COLO668 (cell line): ENCODE measurements at regions not wholly inside any gene's neighbourhood (a gene's known extent, or its start where the extent isn't known, plus 50 kb on each side); places are given as distances from the start of the nearest gene placed in this dataset.
"Not testable (repeated sequence)": the region's sequence is repeated elsewhere in the genome, so short reads cannot be mapped to it uniquely, and the experiment has no call there.

Experiments used
- DNase-seq: peaks from one replicate; lab custom pipeline; 2025; ENCODE audit not compliant: unreplicated experiment; lab: John Stamatoyannopoulos, UW

DNA sequence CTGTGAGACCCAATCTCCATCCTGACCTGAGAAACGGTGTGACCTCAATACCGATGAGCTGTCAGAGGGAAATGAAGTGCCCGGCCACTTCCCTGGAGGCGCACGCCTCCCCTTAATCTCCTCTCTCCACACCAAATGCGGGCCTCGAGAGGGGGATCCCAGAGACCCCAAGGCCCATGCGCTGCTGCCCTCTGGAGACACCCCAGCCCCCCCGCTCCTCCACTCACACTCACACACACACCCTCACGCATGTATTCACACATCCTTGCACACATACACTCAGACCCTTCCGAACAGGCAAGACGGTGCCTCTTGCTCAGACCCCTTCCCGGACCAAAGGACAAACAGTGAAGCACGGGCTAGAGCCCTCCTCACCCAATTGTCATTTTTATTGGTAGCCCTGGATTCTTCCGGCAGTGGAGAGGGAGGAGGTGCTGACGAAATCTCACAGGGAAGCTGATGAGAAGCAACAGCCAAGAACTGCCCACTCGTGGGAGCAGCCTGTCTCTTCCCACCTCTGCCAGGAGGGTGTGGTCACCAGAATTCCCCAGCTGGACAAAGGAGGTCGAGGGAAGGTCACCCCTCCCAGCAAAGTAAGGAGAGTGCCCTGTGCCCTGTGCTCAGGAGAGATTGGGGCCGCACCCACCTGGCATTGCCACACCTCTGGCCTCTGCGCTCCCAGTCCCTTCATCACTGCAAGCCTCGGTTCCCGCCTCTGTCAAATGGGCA is 136.0 kb upstream of the TNRC6C start:
- DNase-seq = no peak

DNA sequence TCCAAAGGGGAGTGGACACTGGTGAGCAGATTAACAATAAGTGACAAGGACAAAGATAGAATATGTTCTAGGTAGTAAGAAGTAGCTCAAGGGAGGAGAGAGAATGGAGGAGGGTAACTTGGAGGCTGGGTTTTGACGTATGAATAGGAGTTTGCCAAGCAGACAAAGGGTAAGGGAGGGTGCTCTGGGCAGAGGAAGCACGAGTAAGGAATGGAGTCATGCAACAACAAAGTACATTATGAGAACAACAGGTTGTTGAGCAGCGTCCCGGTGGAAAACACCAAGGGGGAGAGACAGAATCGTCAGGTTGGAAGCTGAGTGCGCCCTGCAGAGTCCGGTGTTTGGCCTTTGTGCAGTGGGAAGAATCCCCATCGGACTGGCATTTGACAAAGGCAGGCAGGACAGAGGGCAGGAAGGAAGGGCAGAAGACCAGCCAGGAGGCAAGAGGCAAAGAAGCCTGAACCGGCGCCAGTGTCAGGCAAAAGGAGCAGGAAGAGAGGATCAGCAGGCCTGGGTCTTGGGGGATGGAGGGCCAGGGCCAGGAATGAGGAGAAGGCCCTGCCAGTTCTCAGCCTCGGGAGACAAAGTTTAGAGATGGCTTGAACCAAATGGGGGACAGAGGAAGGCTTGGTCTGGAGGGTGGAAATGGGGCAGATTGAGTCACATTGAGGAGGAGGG is 134.3 kb upstream of the TNRC6C start:
- DNase-seq = no peak

DNA sequence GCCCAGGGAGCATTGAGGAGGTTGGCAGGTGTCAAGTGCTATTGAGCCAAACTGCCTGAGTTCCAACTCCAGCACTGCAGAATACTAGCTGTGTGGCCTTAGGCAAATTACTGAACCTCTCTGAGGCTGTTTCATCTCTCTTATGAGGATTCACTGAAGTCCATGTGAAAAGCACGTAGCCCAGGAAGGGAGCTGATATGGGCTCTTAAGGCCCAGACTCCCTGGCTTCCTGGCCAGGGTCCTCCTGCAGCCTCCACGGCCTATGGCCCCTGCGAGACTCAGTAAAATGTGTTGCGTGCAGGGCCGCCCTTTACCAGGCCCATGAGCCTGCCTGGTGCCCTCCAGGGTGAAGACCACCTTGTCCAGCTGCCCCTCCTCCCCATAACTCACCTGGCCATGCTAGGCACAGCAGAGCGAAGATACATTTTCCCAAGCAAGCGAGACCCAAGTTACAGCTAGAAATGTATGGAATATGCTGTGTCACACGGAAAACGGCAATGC is 133.7 kb upstream of the TNRC6C start:
- DNase-seq = no peak

DNA sequence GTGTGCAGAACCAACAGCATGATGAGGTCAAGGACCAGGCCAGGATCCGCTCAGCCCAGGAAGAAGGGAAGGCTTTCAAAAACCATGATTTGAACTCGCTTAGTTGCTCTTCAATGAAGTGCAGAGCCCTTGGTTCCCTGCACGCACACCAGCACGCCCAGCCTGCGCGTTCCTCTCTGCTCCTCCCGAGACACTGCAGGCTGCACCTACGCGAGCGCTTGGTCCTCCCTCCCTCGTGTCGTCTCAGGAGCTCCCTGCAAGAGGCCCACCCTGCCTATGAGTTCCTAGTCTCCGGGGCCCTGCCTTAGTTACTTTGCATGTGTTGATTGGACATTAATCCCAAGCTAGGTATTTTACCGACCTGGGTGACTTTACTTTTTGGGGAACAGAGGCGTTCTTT is 132.9 kb upstream of the TNRC6C start:
- no peak for DNase-seq

DNA sequence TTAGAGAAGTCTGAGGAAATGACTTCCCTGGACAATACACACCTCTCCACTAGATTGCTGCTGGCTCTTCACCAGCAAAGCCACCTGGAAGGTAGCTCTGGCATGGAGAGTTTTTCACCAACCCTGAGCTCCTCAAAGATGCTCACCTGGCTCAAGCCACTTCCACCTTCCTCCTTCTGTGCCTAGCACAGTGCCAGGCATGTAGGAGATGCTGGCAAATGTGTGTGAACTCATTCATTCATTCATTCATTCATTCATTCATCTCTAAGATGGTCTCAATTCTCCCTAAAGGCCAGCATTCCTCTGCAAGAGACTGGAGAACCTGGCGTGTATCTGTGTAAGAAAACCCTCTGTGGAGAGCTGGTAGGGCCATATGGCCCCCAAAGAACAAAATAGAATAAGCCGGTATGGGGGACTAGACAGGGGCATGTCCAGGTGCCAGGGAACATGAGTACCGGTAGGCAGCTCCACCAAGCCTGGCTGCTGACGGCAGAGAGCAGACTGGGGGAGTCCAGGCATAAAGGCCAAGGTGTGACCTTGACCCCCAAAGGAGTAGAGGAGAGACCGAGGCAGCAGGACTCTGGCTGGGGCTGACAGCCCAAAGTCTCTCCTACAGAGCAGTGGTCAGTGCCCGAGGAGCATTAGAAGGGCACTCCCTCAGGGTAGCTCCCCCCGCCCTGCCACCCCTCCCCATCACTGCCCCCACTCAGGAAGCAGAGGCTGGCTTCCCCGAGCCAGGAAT is 132.2 kb upstream of the TNRC6C start:
- no peak for DNase-seq

DNA sequence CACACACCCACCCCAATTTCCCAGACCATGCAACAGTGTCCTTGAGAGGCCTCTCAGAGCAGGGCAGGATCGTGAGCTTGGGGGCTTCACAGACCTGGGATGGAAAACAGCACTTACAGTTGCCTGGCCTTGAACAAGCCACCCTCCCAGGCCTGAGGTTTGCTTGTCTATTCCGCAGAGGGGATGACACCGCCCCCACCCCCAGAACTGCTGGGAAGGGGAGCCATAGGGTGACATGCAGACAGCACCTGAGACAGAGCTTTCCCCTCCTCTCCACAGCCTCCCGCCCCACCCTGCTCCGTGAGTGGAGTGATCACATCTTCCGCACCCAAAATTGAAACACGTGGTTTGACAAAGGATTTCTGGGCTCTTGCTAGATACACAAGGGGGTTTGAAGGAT is 131.5 kb upstream of the TNRC6C start:
- no peak for DNase-seq

DNA sequence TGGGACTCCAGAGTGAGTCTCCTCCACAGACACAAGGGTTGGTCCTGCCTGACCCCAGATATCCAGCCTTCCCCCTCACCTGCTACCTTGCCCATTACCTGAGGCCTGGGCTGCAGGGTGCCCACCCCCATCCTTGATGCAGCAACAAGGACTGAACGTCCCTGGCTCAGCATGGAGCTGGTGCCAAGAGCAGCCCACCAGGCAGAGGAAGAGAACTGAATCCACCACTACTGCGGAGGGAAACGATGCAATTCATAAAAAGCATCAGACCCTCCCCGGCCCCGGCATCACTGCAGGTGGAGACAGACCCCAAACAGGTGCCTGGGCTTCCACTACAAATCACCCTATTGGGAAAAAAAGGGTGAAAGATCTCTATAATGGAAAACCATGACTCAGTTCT is 131.0 kb upstream of the TNRC6C start:
- no peak for DNase-seq

DNA sequence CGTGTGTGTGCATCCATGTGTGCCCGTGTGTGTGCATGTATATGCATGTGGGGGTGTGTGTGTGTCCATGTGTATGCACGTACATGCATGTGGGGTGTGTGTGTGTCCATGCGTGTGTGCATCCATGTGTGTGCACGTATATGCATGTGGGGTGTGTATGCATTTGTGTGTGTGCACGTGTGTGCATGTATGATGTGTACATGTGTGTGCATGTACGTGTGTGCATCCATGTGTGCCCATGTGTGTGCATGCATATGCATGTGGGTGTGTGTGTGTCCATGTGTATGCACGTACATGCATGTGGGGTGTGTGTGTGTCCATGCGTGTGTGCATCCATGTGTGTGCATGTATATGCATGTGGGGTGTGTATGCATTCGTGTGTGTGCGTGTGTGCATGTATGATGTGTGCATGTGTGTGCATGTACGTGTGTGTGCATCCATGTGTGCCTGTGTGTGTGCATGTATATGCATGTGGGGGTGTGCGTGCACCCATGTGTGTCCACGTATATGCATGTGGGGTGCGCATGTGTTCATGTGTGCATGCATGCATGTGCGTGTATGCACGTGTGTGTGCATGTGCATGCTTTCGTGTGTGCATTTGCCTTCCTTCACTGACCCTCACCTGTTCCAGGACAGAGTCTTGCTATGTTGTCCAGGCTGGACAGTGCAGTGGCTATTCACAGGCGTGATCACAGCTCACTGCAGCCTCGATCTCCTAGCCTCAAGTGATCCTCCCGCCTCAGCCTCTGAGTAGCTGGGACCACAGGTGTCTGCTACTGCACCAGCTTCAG is 129.6 kb upstream of the TNRC6C start:
- no peak for DNase-seq

DNA sequence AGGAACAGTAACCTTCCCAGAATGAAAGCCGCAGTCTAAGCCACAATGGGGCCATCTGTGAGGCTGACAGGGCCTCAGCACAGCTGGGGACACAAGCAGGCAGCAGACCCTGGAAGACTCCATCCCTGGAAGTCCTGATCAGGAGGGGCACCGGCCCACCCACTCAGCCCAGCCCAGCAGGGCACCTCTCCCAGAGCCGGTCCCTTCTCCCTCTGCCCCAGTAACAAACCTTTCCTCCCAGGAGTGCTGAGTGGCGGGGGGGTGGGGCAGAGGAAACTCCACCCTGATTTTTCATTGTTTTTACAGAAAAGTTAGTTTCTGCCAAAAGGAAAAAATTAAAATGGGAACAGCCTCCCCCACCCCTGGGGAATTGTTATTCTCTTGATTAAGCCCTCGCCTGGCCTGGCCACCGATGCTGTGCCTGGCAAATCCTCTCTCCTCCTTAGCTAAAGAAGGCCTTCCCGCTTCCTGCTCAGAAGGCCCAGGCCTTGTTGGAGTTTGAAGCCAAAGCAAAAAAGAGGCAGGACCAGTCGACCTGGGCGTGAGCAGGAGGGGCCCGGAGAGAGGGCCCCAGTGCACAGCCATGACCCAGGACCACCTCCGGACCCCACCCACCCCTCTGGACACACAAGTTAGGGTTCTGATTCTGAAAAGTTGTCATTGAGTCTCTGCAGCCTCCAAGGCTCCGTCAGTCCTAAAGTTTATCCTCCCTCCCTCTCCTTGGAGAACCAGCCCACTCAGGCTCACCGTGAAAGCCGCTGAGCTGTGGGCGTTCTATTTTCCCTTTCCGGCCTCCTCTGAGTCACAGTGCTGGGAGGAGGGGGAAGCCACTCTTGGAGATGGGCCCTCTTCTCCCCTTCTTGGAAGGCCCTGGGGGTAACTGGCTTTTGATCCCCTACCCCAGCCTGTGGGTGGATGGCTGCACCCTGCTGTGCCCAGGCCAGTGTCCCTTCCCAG is 128.4 kb upstream of the TNRC6C start:
- DNase-seq = no peak

DNA sequence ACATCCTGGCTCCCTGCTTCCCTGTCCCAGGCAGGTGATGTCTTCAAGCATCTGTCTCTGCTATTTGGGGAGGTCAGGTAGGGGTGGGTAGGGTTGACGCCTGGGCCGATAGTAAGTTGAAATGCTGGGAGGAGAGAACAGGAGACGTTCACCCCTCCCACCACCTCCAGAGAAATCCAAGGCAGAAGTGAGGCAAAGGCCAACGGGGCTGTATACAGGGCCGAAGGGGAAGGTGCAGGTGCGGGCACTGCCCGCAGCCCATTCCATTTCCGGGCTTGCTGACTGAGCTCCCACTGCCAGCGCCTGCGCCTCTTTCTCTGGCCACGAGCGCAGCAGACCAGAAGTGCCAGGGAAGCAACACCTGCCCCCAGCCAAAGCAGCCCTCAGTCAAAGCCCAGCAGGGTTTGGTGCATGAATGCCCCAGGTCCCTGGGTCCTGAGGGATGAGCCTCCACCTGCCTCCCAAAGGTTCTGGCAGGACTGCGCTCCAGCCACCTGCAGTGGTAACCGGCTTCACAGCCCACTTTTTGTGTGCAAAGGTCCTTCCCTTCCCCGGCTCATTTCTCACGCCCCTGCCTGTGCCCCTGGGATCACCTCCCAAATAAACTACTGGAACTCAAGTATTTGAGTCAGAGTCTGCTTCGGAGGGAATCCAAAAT is 127.6 kb upstream of the TNRC6C start:
- DNase-seq = no peak

DNA sequence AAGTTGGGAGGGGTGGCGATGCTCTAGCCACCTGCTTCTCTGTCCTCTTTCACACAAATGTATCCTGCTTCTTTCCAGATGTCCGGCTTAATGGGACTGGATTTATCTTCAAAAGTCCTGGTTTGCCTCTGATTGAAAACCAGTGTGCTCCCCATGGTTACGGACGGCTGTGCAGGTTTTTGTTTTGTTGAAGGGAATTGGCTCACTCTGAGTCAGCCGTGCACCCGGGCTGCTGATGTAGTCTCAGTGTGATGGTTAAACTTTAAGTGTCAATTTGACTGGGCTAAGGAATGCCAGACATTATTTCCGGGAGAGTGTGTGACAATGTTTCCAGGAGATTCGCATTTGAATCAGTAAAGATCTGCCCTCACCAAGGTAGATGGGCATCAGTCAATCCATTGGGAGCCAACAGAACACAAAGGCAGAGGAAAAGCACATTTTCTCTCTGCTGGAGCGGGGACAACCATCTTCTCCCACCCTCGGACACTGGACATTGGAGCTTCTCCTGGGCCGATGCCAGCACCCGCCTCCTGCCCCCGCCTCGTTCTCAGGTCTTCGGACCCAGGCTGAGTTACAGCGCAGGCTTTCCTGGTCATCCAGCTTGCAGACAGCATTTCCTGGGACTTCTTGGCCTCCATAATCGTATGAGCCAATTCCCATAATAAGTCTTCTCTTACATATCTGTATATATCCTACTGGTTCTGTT is 126.9 kb upstream of the TNRC6C start:
- no peak for DNase-seq

DNA sequence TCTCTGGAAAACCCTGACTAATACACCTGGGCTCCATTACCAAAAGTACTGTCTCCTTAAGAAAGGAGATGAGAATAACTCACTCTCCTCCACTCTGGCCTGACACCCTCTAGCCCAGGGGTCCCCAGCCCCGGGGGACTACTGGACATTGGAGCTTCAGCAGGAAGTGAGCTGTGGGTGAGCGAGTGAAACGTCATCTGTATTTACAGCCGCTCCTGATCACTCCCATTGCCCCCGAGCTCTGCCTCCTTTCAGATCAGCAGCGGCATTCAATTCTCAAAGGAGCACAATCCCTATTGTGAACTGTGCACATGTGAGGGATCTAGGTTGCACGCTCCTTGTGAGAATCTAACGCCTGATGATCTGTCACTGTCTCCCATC is 126.3 kb upstream of the TNRC6C start:
- no peak for DNase-seq

DNA sequence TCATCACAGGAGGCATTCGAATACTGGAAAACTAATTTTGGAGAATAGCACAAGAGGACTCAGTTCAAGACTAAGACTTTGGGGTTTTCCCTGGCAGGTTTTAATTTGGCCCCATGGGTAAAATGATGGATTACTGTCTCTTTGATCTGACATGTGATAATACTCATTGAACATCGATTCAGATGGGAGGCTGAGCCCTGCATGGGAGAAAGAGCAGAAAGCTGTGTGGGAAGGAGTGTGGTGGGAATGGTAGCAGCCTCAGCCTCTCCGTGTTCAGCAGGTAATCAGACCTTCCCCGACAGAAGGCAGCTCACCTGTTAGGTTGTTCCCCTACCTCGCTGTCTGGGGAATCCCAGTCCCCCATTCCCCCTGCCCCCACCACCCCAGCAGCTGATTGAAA is 124.7 kb upstream of the TNRC6C start:
- DNase-seq = no peak

DNA sequence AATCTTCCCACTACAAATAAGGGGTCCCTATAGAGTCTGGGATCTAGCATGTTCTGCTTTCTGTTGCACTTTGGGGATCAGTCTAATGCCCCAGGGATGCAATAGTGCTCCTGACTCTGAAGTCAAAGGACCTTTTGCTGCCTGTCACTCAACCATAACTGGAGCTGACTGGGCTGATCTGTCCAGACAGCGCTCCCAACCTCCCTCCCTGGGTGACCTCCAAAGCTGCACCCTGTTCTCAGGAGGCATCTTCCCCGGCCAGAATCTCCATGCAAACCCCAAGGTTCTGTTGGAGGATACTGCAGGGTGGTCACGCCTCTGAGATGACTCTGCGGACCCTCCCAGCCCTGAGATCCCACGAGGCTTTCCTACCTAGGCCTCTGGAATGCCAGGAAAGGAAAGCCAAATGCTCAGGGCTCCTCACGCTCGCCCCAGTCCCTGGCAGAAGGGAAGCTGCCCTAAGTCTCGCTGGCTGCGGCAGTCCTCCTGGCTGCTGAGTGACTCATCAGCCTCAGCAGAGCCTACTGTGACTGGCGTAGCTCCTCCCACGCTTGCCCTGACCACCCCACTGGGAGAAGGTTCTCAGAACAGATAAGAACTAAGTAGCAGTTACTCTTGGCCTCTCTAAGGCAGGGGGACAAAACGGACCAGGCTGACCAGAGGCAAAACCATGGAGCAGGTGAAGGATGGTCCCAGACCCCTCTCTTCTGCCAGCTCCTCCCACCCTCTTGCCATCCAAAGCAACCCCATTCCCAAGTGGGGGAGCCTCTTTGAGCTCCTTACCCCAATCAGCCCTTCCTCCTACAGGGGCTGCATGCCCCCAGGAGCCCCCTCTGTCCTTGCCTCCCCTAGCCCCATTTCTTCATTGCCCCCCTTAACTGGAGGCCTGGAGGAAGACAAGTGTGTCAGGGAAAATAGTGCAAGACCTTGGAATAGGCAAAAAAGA is 124.1 kb upstream of the TNRC6C start:
- DNase-seq = peak; percentile 32

DNA sequence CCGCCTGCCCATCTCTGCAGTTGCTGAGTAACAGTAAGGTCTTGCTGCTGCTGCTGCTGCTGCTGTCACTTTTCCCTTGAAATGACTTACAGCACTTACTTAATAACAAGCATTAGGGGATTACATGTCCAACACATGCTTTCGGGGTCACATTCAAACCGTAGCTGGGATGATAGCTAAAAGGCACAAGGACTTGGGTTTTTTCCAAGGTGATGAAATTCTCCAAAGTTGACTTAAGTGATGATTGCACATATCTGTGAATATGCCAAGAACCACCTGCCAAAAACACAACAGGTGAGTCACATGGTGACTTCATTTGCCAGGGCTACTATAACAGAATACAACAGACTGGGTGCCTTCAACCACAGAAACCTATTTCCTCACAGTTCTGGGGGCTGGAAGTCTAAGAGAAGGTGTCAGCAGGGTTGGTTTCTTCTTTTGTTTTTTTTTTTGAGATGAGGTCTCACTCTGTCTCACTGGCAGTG is 121.9 kb upstream of the TNRC6C start:
- no peak for DNase-seq

DNA sequence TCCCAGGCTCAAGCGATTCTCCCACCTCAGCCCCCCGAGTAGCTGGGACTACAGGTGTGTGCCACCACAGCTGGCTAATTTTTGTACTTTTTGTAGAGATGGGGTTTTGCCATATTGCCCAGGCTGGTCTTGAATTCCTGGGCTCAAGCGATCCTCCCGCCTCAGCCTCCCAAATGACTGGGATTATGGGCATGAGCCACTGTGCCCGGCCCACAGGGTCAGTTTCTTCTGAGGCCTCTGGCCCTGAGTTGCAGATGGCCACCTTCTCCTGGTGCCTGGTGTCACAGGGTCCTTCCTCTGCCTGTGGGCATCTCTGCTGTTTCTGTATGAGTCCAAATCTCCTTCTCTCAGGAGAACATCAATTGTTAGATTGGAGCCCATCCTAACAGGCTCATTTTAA is 121.4 kb upstream of the TNRC6C start:
- DNase-seq = not testable (repeated sequence)

DNA sequence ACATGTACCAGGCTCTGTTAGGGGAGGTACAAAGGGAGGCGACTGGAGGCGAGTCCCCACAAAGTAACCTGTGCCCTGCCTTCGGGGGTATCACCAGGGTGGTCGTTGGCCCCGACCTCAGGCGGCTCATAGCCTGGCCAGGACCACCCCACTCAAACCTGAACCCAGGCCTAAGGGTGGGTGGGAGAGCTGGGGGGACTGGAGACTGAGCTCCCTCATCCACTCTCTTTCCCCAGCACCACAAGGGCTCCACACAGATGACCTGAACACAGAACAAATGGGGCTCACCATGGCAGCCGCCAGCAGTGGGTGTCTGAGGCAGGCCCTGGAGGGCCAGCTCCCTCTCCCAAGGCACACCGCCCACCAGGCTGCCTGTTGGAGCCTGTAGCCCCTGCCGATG is 120.6 kb upstream of the TNRC6C start:
- DNase-seq = no peak
